Keratinocyte (primary cell): ENCODE measurements at regions not wholly inside any gene's neighbourhood (a gene's known extent, or its start where the extent isn't known, plus 50 kb on each side); places are given as distances from the start of the nearest gene placed in this dataset.
A peak's percentile ranks its signal among the peaks of the same experiment; 100 is the strongest.

Source experiments
- DNase-seq: peaks from one replicate; pipeline ENCODE4 v3.0.0-alpha.2; 2011; ENCODE audit warnings: low read depth, missing footprints, low spot score
- FAIRE-seq: peaks from 2 replicates; lab custom pipeline; 2011; peaks lifted over from hg19 to GRCh38; lab: Jason Lieb, UNC
- H2AFZ ChIP-seq: 2 replicates; pipeline ENCODE4 v1.6.0; 2012; ENCODE audit warnings: low read length, control low read depth, inconsistent platforms; ENCODE audit not compliant: control insufficient read depth
- H3K27ac ChIP-seq: 2 replicates; pipeline ENCODE4 v1.5.1; 2011; ENCODE audit warnings: low read length; ENCODE audit not compliant: control insufficient read depth, insufficient read depth
- H3K27me3 ChIP-seq: 3 replicates; pipeline ENCODE4 v1.6.0; 2011; ENCODE audit warnings: low read length; ENCODE audit not compliant: control insufficient read depth, insufficient read depth; ENCODE audit errors: extremely low read depth
- H3K36me3 ChIP-seq, 2 experiments: 2 replicates in 1 of 2; 3 replicates in 1 of 2; pipeline ENCODE4 v1.5.1; 2011; ENCODE audit warnings: low read length in 2 of 2, mild to moderate bottlenecking in 1 of 2; ENCODE audit not compliant: control insufficient read depth in 2 of 2, insufficient read depth in 2 of 2; ENCODE audit errors: extremely low read depth in 1 of 2
- H3K4me1 ChIP-seq: 3 replicates; pipeline ENCODE4 v1.5.1; 2011; ENCODE audit warnings: low read length; ENCODE audit not compliant: control insufficient read depth, insufficient read depth; ENCODE audit errors: extremely low read depth
- H3K4me2 ChIP-seq: 3 replicates; pipeline ENCODE4 v1.6.0; 2011; ENCODE audit warnings: low read depth, low read length; ENCODE audit not compliant: control insufficient read depth, insufficient read depth; ENCODE audit errors: extremely low read depth
- H3K4me3 ChIP-seq, 3 experiments: fragments of 200-600 bp in 1 of 3; sonication (generic) in 1 of 3; 2 replicates in 2 of 3; 3 replicates in 1 of 3; pipeline ENCODE4 v1.5.1; 2011 to 2016; ENCODE audit warnings: low read length in 3 of 3, mild to moderate bottlenecking in 3 of 3, control low read depth in 2 of 3, inconsistent platforms in 1 of 3, low read depth in 1 of 3, mixed read lengths in 1 of 3, mixed run types in 1 of 3, moderate library complexity in 1 of 3; ENCODE audit not compliant: control insufficient read depth in 2 of 3, insufficient read depth in 2 of 3; ENCODE audit errors: extremely low read depth in 1 of 3
- H3K79me2 ChIP-seq: 2 replicates; pipeline ENCODE4 v1.6.0; 2012; ENCODE audit warnings: low read length; ENCODE audit not compliant: control insufficient read depth, insufficient read depth
- H3K9ac ChIP-seq: 3 replicates; pipeline ENCODE4 v1.6.0; 2011; ENCODE audit warnings: low read length; ENCODE audit not compliant: control insufficient read depth, insufficient read depth; ENCODE audit errors: extremely low read depth
- H3K9me1 ChIP-seq: 3 replicates; pipeline ENCODE4 v1.6.0; 2011; ENCODE audit warnings: low read length; ENCODE audit not compliant: control insufficient read depth, insufficient read depth; ENCODE audit errors: extremely low read depth
- H3K9me3 ChIP-seq: 2 replicates; pipeline ENCODE4 v1.5.1; 2012; ENCODE audit warnings: low read depth, low read length; ENCODE audit not compliant: control insufficient read depth
- H4K20me1 ChIP-seq: 3 replicates; pipeline ENCODE4 v1.6.0; 2011; ENCODE audit warnings: low read length; ENCODE audit not compliant: control insufficient read depth, insufficient read depth; ENCODE audit errors: extremely low read depth
- CTCF ChIP-seq, 3 experiments: IDR thresholded peaks in 1 of 3; conservative IDR thresholded peaks in 1 of 3; optimal IDR thresholded peaks in 1 of 3; 2 replicates in 2 of 3; 3 replicates in 1 of 3; pipeline versions ENCODE3 to v1.5.1; 2011; ENCODE audit warnings: low read length in 3 of 3, mild to moderate bottlenecking in 3 of 3, moderate library complexity in 2 of 3, control low read depth in 1 of 3, inconsistent platforms in 1 of 3; ENCODE audit not compliant: insufficient read depth in 2 of 3; ENCODE audit errors: extremely low read depth in 1 of 3
- EZH2 ChIP-seq: IDR thresholded peaks from one replicate; pipeline ENCODE4 v1.6.1; 2012; ENCODE audit warnings: inconsistent platforms, mild to moderate bottlenecking, low read length, moderate library complexity
- dilution Hi-C: fragments of 300-500 bp; cut with MboI; formaldehyde crosslinking; loops from one replicate; pipeline ENCODE4 v1.7.0; 2020; ENCODE audit warnings: low sequenced_read_pairs; ENCODE audit not compliant: extremely low pct_ligation_motif_present

GRCh38 chr4:124915073-124915472 is 202.5 kb upstream of the ANKRD50 start:
- DNase-seq (no peak), FAIRE-seq (no peak)
- no peak overlapping the region for H3K27ac ChIP-seq
- dilution Hi-C loops: no loop called here
- no peaks in the 10 kb centered on the region for H3K4me1 ChIP-seq
- no peaks in the 10 kb centered on the region for H3K27me3 ChIP-seq
- H4K20me1 ChIP-seq: no peaks in the 10 kb centered on the region
- no peaks in the 10 kb centered on the region for H3K9me1 ChIP-seq
- H3K4me2 ChIP-seq: no peak overlapping the region
- H3K79me2 ChIP-seq: no peaks in the 10 kb centered on the region
- H3K4me3 ChIP-seq: no peak overlapping the region
- H3K36me3 ChIP-seq: no peaks in the 10 kb centered on the region
- no peak overlapping the region for H2AFZ ChIP-seq
- H3K9ac ChIP-seq: no peak overlapping the region
- no peak for TF ChIP-seq CTCF (optimal IDR thresholded peaks at IDR 0.05 in 1 of 3, IDR thresholded peaks at IDR 0.05 in 1 of 3, conservative IDR thresholded peaks at IDR 0.05 in 1 of 3; ENCODE audit: extremely low read depth in 1 of 3, insufficient read depth in 2 of 3, low read length in 3 of 3)
- no peak for TF ChIP-seq EZH2
- H3K9me3 ChIP-seq: no peaks in the 10 kb centered on the region

- Histone ChIP-seq H3K4me2 (no peak overlapping the region), H3K9ac (no peak overlapping the region), H3K79me2 (no peaks in the 10 kb centered on the region), H3K9me1 (no peaks in the 10 kb centered on the region), H3K9me3 (no peaks in the 10 kb centered on the region), H3K27me3 (no peaks in the 10 kb centered on the region), H2AFZ (no peak overlapping the region), H3K4me3 (no peak overlapping the region), H3K36me3 (no peaks in the 10 kb centered on the region), H3K4me1 (no peaks in the 10 kb centered on the region), H4K20me1 (no peaks in the 10 kb centered on the region), H3K27ac (no peak overlapping the region)
- dilution Hi-C loops: no loop called here
- no peak for DNase-seq
- no peak for FAIRE-seq
- TF ChIP-seq CTCF (optimal IDR thresholded peaks at IDR 0.05 in 1 of 3, IDR thresholded peaks at IDR 0.05 in 1 of 3, conservative IDR thresholded peaks at IDR 0.05 in 1 of 3; ENCODE audit: extremely low read depth in 1 of 3, insufficient read depth in 2 of 3, low read length in 3 of 3): peak in 1 of 3 experiments; percentile 18
- TF ChIP-seq EZH2: no peak
Measured at GRCh38 chr4:124913237-124913636, 200.7 kb upstream of the ANKRD50 start.
